Activated gamma-delta T cell treated with anti-CD3 and anti-CD28 coated beads, Interleukin-2, amount 50 U/mL, for 16 hours (primary cell): ENCODE measurements at regions not wholly inside any gene's neighbourhood (a gene's known extent, or its start where the extent isn't known, plus 50 kb on each side); places are given as distances from the start of the nearest gene placed in this dataset.
"Not testable (repeated sequence)": the region's sequence is repeated elsewhere in the genome, so short reads cannot be mapped to it uniquely, and the experiment has no call there.

Source experiments
- DNase-seq: peaks from one replicate; pipeline ENCODE4 v3.0.0-alpha.2; 2020; ENCODE audit warnings: low read depth

DNA sequence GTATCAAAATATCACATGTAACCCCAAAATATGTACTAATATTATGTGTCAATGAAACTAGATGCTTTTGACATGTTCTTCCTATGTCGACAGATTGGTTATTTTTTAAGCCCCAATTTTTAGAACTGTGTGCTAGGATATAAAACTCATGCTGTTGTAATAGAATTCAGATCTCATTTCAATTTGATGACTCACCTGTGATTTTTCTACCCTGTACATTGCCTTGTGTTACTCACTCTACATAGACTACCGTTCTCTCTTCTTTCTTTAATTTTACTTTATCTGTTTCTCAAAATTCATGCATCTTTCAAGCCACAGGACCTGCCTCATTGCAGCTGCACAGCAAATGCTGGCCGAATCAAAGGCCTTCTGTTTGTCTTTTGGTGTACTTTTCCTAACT, 284.5 kb downstream of the MAT2B start:
- no peak for DNase-seq

DNA sequence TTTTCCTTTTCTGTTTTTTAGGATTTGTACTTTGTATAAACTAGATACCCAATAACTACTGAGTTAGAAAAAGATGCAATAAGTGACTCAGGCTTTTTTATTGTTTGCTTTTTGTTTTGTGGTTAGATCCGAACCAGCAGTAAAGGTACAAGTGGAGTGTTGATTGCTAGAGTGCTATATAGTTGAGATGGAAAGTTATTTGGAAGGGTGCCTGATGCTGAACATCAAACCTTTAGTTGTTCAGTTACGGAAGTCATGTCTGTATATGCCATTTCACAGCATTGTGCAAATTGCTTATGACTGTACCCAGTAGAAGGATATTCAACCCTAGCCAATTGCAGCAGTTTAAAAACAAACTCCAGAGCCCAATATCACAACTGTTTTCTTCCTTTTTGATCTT, 285.1 kb downstream of the MAT2B start:
- DNase-seq, result no peak

- DNase-seq, result no peak
Observed at GRCh38 chr5:163794993-163795392, 289.6 kb downstream of the MAT2B start.

- no peak for DNase-seq
Observed at GRCh38 chr5:163807781-163808180, 302.4 kb downstream of the MAT2B start.

DNA sequence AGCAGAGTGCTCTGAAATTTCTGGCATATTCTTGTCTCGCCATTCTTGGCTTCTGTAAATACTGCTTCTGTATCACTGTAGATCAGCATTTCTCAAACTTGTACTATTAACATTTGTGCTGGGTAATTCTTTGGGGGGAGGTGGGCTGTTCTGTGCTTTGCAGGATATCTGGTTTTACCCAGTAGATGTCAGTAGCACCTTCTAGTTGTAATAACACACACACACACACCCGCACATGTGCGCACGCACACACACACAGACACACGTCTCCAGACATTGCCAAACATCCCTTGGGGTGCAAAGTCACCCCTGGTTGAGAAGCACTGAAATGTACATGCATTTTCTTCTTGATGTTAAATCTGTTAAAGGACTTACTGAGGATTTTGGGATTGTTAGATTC, 304.1 kb downstream of the MAT2B start:
- no peak for DNase-seq

- no peak for DNase-seq
Observed at GRCh38 chr5:163813900-163814299, 308.5 kb downstream of the MAT2B start.

DNA sequence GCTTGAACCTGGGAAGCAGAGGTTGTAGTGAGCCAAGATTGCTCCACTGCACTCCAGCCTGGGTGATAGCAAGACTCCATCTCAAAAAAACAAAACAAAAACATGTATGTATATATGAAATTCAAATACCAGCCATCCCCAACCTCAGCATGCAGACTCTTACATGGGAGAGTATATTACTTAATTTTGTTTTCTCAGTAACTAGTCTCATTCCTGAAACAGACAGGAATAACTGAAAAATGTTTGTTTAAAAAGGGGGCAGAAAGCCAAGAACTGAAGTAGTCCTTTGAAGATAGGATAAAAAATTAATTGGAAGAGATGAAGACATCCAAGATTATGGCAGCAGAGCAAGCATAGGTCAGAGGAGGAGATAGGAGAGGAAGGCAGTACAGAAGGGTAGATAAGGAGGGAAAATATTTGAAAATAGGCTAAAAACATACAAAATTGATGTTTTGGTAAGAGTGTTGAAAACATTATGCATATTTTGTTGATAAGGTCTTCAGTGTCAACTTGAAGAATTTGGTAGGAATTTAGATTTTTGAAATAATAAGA, 309.9 kb downstream of the MAT2B start:
- no peak for DNase-seq

GRCh38 chr5:163821142-163821541, 315.7 kb downstream of the MAT2B start:
- no peak for DNase-seq

DNA sequence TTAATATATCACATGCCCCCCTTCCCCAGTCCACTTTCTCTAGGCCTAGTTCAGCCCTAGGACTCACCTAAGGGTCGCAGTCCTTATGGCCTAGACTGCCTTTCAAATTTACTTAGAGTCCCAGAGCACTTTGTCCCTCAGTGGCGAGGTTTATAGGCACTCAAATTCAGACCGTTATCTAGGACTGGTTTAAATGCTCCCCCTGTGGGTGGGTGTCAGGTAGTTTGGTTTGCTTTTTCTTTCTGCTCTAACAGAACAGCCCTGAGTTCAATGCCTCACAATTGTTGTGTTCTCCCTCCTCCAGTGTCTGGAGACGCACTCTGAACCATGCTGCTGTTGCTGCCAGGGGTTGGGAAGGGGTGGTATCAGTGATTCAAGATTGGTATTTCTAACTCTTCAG, 317.1 kb downstream of the MAT2B start:
- DNase-seq, result no peak

DNA sequence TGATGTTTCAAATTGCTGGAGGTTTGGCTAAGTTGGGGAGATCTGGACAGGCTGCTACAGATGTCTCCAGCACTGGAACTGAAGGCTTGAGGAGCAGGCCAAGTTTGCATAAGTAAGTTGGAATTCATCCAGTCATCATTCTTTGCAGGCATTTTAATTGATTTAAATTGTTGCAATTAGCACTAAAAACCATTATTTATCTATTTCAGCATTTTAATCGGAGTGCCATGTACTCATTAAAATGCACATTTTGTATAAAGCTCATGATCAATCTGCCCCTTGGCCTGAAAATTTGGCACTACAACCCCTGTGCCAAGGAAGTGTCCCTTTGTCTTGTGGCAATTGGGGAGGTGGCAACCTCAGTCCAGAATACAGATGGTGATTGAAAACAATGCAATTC, 320.2 kb downstream of the MAT2B start:
- no peak for DNase-seq

DNA sequence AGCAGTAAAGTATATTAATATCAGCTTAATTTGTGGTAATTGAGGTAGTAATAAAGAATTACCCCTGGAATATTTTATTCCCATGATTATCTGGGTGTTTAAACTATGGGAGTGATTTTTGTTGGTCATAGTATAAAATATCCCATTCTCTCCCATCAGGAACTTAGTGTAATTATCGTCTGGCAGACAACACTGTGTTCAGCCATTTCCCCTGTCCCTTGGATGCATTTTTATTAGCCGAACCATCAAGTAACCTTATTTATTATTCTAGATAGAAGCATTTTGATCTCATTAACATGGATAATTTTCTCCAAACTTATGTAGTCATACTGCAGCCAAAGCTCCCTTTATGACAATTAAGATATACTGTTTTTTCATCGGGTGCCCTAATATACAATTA, 320.8 kb downstream of the MAT2B start:
- DNase-seq, result no peak

- DNase-seq, result no peak
Observed at GRCh38 chr5:163832155-163832554, 326.7 kb downstream of the MAT2B start.

GRCh38 chr5:163838738-163839137, 333.3 kb downstream of the MAT2B start:
- no peak for DNase-seq

GRCh38 chr5:163846512-163846911, 341.1 kb downstream of the MAT2B start:
- no peak for DNase-seq

GRCh38 chr5:163855754-163856153, 350.3 kb downstream of the MAT2B start:
- DNase-seq, result no peak

DNA sequence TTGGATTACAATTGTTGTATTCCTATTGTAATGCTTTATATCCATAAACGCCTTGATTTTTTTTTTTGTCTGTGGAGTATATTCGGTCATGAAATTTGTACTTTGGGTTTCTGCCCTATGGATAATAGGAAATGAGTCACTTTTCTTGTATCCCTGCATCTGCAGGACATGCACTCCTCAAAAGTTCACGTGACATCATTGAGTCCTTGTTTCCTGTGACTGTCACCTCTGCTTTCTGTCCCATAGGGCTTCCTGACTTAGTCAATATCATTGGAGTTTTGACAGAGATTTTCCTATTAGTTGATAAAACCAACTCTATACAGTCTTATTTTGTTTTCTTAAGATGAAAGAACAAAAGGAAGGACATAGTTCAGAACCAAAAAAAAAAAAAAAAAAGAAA, 356.3 kb downstream of the MAT2B start:
- DNase-seq, result no peak

DNA sequence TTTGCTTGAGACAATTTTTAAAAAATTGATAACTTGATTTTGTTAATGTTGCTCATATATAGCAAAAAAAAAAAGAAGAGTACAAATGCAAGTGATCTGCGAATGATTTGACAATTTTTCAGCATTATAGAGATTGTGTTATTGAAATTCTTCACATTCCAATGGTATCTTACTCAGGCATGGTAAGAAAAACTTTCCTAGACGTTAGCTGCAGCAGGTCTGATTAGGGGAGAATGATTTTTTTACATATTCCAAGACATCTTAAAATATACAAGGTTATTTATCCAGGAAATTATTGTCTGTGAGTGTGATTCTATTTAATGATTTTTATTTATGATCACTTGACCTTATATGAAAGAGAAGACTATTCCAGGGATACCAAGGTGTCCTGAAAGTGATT, 361.9 kb downstream of the MAT2B start:
- no peak for DNase-seq

DNA sequence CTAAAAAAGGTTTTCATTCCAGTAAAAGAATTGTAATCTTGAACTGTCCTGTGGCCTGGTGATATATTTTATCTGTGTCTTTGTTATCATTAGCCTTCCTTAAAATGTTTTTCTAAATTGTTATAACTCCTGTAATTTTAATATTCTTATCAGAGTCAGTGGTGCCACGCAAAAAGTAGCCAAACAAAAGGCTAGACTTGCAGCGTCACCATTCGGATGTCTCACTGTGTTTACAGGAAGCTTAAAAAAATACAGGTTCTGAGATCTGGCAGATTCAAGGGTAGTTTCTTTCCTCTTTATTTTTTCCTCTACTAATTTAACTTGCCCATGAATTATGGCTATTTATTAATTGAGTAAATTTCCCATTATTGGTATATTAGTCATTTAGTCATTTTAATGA, 362.3 kb downstream of the MAT2B start:
- DNase-seq, result no peak

DNA sequence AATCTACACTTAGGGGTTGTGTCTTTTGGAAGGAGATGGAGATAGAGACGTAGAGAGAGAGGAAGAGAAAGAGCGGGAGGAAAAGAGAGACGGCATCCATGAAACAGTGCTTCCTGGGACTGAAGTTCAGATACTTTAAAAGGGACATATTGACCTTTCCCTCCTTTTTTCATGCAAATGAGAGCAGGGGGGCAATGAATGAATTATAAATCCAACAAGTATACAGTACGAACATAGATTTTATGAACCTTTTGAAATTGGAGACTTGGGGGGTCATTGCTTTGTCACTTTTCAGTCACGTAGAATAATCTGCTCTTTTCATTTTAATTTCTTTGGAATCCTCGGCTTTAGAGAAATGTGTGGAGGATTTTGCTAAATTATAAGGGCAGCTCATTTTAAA, 364.2 kb downstream of the MAT2B start:
- DNase-seq, result no peak

GRCh38 chr5:163870441-163870840, 365.0 kb downstream of the MAT2B start:
- DNase-seq, result no peak

- DNase-seq, result no peak
Observed at GRCh38 chr5:163874431-163874830, 369.0 kb downstream of the MAT2B start.

DNA sequence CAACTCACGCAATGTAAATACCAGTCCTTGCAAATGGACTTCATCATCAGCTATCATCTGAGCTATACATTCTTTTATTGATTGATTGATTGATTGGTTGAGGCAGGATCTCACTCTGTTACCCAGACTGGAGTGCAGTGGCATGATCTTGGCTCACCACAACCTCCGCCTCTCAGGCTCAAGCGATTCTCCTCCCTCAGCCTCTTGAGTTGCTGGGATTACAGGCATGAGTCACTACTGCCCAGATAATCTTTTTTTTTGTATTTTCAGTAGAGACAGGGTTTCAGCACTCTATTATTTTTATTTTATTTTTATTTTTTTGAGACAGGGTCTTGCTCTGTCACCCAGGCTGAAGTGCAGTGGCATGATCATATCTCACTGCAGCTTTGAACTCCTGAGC, 369.5 kb downstream of the MAT2B start:
- DNase-seq, result not testable (repeated sequence)

- DNase-seq, result no peak
Observed at GRCh38 chr5:163877865-163878264, 372.4 kb downstream of the MAT2B start.

DNA sequence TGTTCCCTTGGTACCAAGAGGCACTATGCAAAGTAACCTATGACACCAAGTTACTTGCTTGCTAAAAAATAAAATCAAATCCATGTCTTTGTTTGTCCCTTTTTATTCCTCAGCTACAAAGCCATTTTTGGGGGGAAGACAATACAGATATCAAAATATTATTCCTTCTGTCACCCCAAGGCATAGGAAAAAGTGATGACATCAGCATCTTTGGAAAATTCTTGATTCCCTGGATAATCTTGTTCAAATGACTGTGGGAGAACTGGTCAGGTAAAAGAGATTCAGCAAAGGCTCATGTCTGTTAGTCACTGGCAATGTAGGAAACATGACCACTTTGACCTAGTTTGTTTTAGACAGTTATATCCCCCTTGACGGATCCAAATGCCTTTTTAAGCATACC, 373.1 kb downstream of the MAT2B start:
- DNase-seq, result no peak

DNA sequence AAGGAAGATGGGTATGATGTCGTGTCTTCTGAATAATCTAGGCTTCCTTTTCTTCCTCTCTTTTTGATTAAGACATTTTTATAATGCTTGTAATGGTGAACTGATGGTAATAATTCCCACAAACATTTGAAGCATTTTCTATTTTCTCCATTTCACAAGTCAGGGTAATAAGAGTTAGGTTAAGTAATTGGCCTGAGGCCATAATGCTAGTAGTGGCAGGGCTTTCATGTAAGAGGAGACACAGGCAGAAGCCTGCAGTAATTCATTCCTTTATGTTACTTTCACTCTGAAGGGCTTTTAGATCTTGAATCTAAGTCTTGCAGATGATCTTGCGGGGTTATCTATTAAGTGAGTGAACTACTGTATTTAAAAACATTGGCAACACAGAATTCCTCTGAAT, 374.9 kb downstream of the MAT2B start:
- DNase-seq, result no peak
